ENCODE measurements at regions not wholly inside any gene's neighbourhood (a gene's known extent, or its start where the extent isn't known, plus 50 kb on each side); places are given as distances from the start of the nearest gene placed in this dataset.

GRCh38 chr12:89129167-89129870 lies 223.0 kb downstream of the DUSP6 start:
- DNase-seq (ENCODE audit: low read depth): no peak
- no peak for TF ChIP-seq CTCF (IDR thresholded peaks at IDR 0.05; ENCODE audit: insufficient read depth, low read depth, low read length, missing control alignments)
- no peak overlapping the region for H3K4me3 ChIP-seq (ENCODE audit: low read length)

- H3K4me3 ChIP-seq (ENCODE audit: low read length): no peak overlapping the region
- DNase-seq (ENCODE audit: low read depth): no peak
- TF ChIP-seq CTCF (IDR thresholded peaks at IDR 0.05; ENCODE audit: insufficient read depth, low read depth, low read length, missing control alignments): no peak
These were observed 225.6 kb downstream of the DUSP6 start for GRCh38 chr12:89126712-89127111.

- no peak for TF ChIP-seq CTCF (IDR thresholded peaks at IDR 0.05; ENCODE audit: insufficient read depth, low read depth, low read length, missing control alignments)
- no peak for DNase-seq (ENCODE audit: low read depth)
- no peak overlapping the region for H3K4me3 ChIP-seq (ENCODE audit: low read length)
These were observed 229.4 kb downstream of the DUSP6 start for GRCh38 chr12:89122852-89123251.

GRCh38 chr12:89117448-89118034 lies 234.8 kb downstream of the DUSP6 start:
- peak; percentile 84 for DNase-seq (ENCODE audit: low read depth)
- no peak for TF ChIP-seq CTCF (IDR thresholded peaks at IDR 0.05; ENCODE audit: insufficient read depth, low read depth, low read length, missing control alignments)
- H3K4me3 ChIP-seq (ENCODE audit: low read length): no peak overlapping the region

GRCh38 chr12:89111964-89112363 lies 240.3 kb downstream of the DUSP6 start:
- DNase-seq (ENCODE audit: low read depth): no peak
- no peak for TF ChIP-seq CTCF (IDR thresholded peaks at IDR 0.05; ENCODE audit: insufficient read depth, low read depth, low read length, missing control alignments)
- no peak overlapping the region for H3K4me3 ChIP-seq (ENCODE audit: low read length)

GRCh38 chr12:89108265-89108664 lies 244.0 kb downstream of the DUSP6 start:
- TF ChIP-seq CTCF (IDR thresholded peaks at IDR 0.05; ENCODE audit: insufficient read depth, low read depth, low read length, missing control alignments): no peak
- no peak for DNase-seq (ENCODE audit: low read depth)
- H3K4me3 ChIP-seq (ENCODE audit: low read length): no peak overlapping the region

GRCh38 chr12:89106950-89107349 lies 245.4 kb downstream of the DUSP6 start:
- TF ChIP-seq CTCF (IDR thresholded peaks at IDR 0.05; ENCODE audit: insufficient read depth, low read depth, low read length, missing control alignments): no peak
- H3K4me3 ChIP-seq (ENCODE audit: low read length): no peak overlapping the region
- no peak for DNase-seq (ENCODE audit: low read depth)

Measured in epithelial cell of esophagus (primary cell).